Amniotic epithelial cell (primary cell): ENCODE measurements at regions not wholly inside any gene's neighbourhood (a gene's known extent, or its start where the extent isn't known, plus 50 kb on each side); places are given as distances from the start of the nearest gene placed in this dataset.
"Not testable (repeated sequence)": the region's sequence is repeated elsewhere in the genome, so short reads cannot be mapped to it uniquely, and the experiment has no call there.

Experiments used
- DNase-seq: peaks from one replicate; pipeline ENCODE4 v3.0.0-alpha.2; 2010; ENCODE audit warnings: low read depth

- no peak for DNase-seq
Measured at GRCh38 chr20:19834783-19835182, 76.7 kb downstream of the RIN2 start.

- DNase-seq, result no peak
Measured at GRCh38 chr20:19835533-19836222, 77.6 kb downstream of the RIN2 start.

- DNase-seq, result no peak
Measured at GRCh38 chr20:19838468-19838867, 80.4 kb downstream of the RIN2 start.

GRCh38 chr20:19839053-19839452, 81.0 kb downstream of the RIN2 start:
- DNase-seq, result no peak

- DNase-seq, result no peak
Measured at GRCh38 chr20:19840111-19840710, 82.2 kb downstream of the RIN2 start.

DNA sequence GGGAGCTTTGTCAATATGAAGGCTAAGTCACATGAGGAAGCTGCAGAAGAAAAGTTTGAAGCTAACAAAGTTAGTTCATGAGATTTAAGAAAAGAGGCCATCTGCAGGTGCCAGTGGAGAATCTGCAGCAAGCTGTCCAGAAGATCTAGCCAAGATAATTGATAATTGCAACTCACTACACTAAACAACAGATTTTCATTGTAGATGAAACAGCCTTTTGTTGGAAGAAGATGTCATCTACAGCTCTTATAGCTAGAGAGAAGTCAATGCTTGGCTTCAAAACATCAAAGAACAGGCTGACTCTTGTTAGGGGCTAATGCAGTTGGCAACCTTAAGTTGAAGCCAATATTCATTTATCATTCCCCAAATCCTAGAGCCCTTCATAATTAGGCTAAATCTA, 83.7 kb downstream of the RIN2 start:
- no peak for DNase-seq

GRCh38 chr20:19844850-19845249, 86.8 kb downstream of the RIN2 start:
- DNase-seq, result not testable (repeated sequence)

GRCh38 chr20:19847383-19847782, 89.3 kb downstream of the RIN2 start:
- no peak for DNase-seq

DNA sequence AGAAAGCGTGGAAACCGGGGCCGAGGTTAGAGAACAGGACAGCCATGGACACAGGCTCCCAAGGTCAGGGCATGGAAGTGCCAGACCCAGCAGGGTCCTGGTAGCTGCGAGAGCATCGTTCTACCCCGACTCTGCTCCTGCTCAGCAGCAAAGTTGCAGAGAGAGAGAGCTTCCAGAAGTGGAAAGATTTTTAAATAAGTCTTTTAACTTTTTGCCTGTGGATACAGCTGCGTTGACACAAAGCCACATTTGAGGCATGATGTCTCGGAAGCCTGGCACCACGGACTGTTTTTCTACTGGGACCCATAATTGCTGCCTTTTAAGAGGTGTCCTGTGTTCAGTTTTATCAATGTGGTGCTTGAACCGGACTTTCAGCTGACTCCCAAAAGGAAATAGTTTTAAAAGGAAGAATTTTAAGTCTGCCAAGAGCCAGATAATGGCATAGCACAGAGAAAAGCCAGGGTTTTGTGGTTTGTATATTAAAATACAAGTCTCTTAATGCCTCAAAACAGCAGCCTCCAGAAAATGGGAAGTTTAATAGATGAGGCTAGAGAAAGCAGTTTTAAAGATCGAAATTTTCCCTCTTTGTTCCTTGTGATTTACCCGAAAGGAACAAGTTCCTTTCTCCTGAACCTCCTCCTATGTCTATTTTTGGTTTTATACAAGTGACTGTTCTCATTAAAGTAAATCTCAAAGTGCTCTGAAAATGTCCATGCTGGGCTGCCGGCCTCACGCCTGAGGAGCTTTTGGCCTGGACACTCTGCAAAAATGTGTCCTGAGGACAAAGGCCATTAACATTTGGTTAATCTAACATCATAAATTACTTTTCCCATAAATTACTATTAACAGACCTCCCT, 91.5 kb downstream of the RIN2 start:
- no peak for DNase-seq

DNA sequence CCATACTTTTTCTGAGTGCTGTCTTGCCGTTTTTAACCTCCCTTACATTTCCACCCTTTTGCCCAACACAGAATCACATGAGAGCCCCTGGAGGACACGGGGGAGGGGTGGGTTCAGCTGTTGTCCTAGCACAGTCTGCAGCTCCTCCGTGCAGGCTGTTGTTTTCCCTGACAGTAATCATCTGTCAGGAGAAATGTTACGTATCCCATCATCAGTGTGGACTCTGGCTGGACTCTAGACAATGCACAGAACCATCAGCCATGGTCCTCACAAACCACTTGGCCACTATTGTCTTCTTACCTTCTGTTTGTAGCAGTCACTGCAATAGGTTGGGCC, 92.1 kb downstream of the RIN2 start:
- DNase-seq, result peak; percentile 23

DNA sequence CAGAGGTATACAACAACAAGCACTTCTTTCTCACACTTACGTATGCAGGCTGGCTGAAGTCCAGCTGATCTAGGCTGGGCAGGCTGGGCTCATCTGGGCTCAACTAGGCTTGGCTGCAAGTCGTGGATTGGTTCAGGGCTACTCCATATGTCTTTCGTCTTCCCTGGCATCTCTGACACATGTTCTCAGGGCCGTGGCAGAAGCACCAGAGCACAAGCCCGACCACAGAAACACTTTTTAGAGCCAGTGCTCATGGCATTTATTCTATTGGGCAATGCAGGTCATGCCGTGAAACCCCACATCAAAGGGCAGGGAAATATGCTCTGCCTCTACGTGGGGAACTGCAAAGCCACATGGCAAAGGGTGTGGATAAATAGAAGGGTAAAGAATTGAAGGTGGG, 93.8 kb downstream of the RIN2 start:
- DNase-seq, result peak; percentile 31

DNA sequence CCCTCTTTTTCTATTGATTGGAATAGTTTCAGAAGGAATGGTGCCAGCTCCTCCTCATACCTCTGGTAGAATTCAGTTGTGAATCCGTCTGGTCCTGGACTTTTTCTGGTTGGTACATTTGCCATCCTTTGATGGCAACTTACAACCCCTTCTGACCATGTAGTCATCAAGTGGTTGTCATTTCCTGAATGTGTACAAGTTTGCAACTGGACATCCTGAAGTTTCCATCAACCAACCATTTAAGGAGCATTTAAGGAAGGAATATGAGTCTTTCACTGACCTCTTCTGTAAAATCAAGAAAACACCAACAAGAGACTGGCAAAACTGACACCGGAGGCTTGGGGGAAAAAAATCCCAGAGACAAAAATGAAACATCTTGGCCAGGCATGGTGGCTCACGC, 97.4 kb downstream of the RIN2 start:
- no peak for DNase-seq

DNA sequence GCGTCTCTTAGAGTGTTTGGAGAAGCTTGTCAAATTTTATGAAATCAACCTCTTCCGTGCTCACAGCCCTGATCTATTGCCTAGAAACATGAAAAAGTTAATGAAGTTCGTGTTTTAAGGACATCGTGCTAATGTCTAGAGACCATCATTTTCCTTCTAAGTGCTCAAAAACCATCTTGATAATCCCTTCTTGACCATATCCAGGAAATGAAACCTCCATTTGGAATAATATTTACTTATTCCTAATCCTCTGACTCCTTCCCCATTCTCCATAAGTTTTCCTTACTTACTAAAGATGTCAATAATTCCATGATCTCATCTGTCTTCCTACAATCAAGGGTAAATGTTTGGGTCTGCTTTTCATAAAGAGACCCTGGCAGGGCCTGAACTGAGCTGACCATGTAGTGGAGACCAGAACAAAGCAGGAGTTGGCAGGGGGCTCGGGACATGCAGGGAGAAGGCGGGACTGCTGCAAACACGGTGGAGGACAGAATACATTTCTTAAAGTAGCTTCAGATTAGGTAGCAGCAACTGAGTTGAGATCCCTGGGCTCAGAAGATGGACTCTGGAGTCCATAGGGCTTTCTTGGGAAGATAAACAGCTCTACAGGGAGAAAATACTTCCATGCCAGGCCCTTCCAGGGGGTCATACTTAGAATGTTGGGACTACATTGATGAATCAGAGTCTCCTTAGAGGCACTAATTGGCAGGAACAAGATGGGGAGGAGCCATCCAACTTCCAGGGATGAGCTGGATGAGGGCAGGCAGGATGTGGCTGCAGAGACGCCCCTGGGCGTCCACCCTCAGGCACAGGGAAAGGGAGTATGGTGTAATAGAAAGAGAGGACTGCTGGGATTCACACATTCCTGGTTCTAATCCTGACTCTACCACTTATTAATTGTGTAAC, 100.7 kb downstream of the RIN2 start:
- DNase-seq, result peak; percentile 19

DNA sequence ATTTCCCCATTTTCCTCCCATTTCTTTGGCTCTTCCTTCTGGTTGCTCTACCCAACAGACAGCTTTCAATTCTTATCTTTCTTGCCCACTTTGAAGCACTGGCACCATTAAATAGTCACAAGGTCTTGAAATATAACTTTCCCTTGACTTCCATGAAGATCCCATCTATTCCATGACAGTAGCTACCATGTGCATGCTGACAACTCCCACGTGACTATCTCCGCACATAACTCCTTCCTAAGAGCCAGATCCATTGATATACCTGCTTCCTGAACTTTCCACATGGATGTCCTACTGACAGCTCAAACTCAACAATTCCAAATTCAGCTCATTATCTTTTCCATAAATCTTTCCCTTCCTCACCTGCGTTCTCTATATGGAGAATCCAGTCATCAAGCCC, 101.4 kb downstream of the RIN2 start:
- DNase-seq, result no peak

GRCh38 chr20:19860737-19861136, 102.7 kb downstream of the RIN2 start:
- DNase-seq, result no peak

- DNase-seq, result no peak
Measured at GRCh38 chr20:19861147-19861759, 103.2 kb downstream of the RIN2 start.

DNA sequence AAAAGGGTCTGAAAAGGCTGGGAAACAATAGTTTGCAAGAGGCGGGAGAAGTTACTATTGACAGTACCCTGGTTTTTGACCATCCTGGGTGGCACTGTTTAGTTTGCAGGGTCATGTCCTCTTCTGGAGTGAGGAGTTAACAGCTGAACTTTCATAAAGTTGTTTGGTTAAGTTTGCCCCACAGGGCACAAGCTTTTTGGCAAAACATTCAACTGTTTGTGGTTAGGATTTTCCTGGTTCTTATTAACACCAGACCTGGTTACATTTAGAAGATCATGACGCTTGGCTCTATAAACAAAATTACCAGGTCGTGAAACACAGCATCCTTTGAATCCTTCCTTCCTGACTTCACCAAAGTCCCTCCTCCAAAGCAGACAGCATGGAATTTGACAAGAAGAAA, 106.1 kb downstream of the RIN2 start:
- no peak for DNase-seq

DNA sequence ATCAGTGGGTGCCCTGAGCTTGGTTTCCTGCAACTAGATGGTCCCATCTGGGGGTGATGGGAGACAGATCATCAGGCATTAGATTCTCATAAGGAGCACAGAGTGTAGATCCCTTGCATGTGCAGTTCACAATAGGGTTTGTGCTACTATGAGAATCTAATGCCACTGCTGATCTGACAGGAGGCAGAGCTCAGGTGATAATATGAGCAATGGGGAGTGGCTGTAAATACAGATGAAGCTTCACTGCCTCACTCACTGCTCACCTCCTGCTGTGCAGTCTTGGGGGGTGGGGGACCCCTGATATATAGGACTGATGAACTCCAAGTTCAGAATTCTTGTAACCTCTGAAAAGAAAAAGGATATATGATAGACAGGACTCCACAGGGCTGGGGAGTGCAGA, 108.0 kb downstream of the RIN2 start:
- no peak for DNase-seq

DNA sequence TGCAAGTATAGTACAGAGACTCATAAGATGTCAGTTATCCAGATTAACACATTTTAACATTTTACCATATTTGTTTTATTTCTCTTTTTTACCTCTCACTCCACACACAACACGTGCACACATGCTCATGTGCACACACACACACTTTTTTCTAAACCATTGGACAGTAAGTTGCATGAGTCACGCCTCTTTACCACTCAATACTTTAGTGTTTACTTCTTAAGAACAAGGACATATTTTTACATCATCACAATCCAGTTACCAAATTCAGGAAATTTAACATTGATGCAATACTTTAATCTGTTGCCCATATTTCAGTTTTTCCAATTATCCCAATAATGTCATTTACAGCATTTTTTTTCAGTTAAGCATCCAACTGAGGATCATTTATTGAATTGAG, 109.0 kb downstream of the RIN2 start:
- DNase-seq, result peak; percentile 91

DNA sequence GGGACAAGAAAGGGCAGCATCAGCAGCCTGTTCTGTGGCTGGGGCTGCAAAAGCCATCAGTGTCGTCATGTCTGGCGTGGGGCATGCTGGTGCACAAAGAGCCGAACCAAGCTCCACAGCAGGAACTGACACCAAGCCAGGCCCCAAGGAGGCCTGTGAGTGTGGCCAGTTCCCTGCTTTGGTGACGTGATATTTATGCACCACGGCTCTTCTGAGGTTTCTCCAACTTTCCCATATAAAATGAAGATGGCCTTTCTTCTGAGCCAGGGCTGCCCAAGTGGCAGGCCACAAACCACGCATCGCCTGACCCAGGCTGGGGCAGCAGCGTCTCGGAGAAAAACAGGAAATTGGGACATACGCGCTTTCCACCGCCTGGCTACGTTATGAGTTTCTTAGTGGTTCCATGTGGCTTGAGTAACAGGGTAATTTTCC, 109.9 kb downstream of the RIN2 start:
- no peak for DNase-seq

GRCh38 chr20:19868441-19868840, 110.4 kb downstream of the RIN2 start:
- no peak for DNase-seq

DNA sequence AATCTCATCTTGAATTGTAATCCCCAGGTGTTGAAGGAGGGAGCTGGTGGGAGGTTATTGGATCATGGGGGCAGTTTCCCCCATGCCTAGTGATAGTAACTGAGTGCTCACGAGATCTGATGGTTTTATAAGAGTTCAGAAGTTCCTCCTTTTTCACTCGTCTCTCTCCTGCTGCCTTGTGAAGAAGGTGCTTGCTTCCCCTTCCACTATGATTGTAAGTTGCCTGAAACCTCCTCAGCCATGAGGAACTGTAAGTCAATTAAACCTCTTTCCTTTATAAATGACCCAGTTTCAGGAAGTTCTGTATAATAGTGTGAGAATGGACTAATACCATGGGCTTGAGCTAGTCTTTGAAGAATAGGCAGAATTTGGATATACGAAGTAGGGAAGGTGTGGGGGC, 113.9 kb downstream of the RIN2 start:
- DNase-seq, result no peak
